ENCODE measurements at regions not wholly inside any gene's neighbourhood (a gene's known extent, or its start where the extent isn't known, plus 50 kb on each side); places are given as distances from the start of the nearest gene placed in this dataset.

GRCh38 chr3:150083655-150084042, 113.0 kb upstream of the PFN2 start:
- TF ChIP-seq, protein P1, sequence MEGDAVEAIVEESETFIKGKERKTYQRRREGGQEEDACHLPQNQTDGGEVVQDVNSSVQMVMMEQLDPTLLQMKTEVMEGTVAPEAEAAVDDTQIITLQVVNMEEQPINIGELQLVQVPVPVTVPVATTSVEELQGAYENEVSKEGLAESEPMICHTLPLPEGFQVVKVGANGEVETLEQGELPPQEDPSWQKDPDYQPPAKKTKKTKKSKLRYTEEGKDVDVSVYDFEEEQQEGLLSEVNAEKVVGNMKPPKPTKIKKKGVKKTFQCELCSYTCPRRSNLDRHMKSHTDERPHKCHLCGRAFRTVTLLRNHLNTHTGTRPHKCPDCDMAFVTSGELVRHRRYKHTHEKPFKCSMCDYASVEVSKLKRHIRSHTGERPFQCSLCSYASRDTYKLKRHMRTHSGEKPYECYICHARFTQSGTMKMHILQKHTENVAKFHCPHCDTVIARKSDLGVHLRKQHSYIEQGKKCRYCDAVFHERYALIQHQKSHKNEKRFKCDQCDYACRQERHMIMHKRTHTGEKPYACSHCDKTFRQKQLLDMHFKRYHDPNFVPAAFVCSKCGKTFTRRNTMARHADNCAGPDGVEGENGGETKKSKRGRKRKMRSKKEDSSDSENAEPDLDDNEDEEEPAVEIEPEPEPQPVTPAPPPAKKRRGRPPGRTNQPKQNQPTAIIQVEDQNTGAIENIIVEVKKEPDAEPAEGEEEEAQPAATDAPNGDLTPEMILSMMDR (IDR thresholded peaks at IDR 0.05) = no peak
- TF ChIP-seq POLR2A (IDR thresholded peaks at IDR 0.05) = no peak
